ENCODE measurements at regions not wholly inside any gene's neighbourhood (a gene's known extent, or its start where the extent isn't known, plus 50 kb on each side); places are given as distances from the start of the nearest gene placed in this dataset.

- no peaks in the 10 kb centered on the region for H4K20me1 ChIP-seq (ENCODE audit: insufficient read depth, low read depth, low read length)
- no peaks in the 10 kb centered on the region for H3K27me3 ChIP-seq (ENCODE audit: low read length)
- no peak overlapping the region for H3K9ac ChIP-seq (ENCODE audit: low read length)
- H3K27ac ChIP-seq (ENCODE audit: low read length), result no peak overlapping the region
- no peaks in the 10 kb centered on the region for H3K9me2 ChIP-seq (replicated peaks; ENCODE audit: insufficient read depth, low read length)
- no peak overlapping the region for H3K4me3 ChIP-seq (ENCODE audit: low read length)
- no peaks in the 10 kb centered on the region for H3K9me3 ChIP-seq (ENCODE audit: low read length)
- no peaks in the 10 kb centered on the region for H3K79me2 ChIP-seq (ENCODE audit: low read length)
- no peak overlapping the region for H2AFZ ChIP-seq (ENCODE audit: low read length)
- H3K4me1 ChIP-seq (ENCODE audit: low read length), result no peaks in the 10 kb centered on the region
- no peak overlapping the region for H3K4me2 ChIP-seq (ENCODE audit: low read depth, low read length, poor library complexity, severe bottlenecking)
- DNase-seq, result no peak
- no peaks in the 10 kb centered on the region for H3K36me3 ChIP-seq (ENCODE audit: insufficient read depth, low read length)
Observed at GRCh38 chr2:234328444-234328990, 168.4 kb downstream of the ARL4C start.

GRCh38 chr2:234326694-234327093, 170.2 kb downstream of the ARL4C start:
- DNase-seq, result no peak
- H3K4me1 ChIP-seq (ENCODE audit: low read length), result no peaks in the 10 kb centered on the region
- H4K20me1 ChIP-seq (ENCODE audit: insufficient read depth, low read depth, low read length), result no peaks in the 10 kb centered on the region

GRCh38 chr2:234324116-234324515, 172.8 kb downstream of the ARL4C start:
- H3K79me2 ChIP-seq (ENCODE audit: low read length), result no peaks in the 10 kb centered on the region
- no peak overlapping the region for H3K4me3 ChIP-seq (ENCODE audit: low read length)
- no peak for DNase-seq
- H3K27ac ChIP-seq (ENCODE audit: low read length), result no peak overlapping the region
- no peaks in the 10 kb centered on the region for H3K36me3 ChIP-seq (ENCODE audit: insufficient read depth, low read length)
- H3K4me2 ChIP-seq (ENCODE audit: low read depth, low read length, poor library complexity, severe bottlenecking), result no peak overlapping the region
- no peaks in the 10 kb centered on the region for H3K9me3 ChIP-seq (ENCODE audit: low read length)
- no peaks in the 10 kb centered on the region for H4K20me1 ChIP-seq (ENCODE audit: insufficient read depth, low read depth, low read length)
- H3K27me3 ChIP-seq (ENCODE audit: low read length), result no peaks in the 10 kb centered on the region
- H3K4me1 ChIP-seq (ENCODE audit: low read length), result no peaks in the 10 kb centered on the region
- H3K9me2 ChIP-seq (replicated peaks; ENCODE audit: insufficient read depth, low read length), result no peaks in the 10 kb centered on the region
- H3K9ac ChIP-seq (ENCODE audit: low read length), result no peak overlapping the region
- H2AFZ ChIP-seq (ENCODE audit: low read length), result no peak overlapping the region

More at GRCh38 chr2:234326694-234327093, 170.2 kb downstream of the ARL4C start:
- no peaks in the 10 kb centered on the region for H3K9me3 ChIP-seq (ENCODE audit: low read length)
- no peak overlapping the region for H3K27ac ChIP-seq (ENCODE audit: low read length)
- H2AFZ ChIP-seq (ENCODE audit: low read length), result no peak overlapping the region
- H3K9ac ChIP-seq (ENCODE audit: low read length), result no peak overlapping the region
- no peaks in the 10 kb centered on the region for H3K79me2 ChIP-seq (ENCODE audit: low read length)
- no peaks in the 10 kb centered on the region for H3K9me2 ChIP-seq (replicated peaks; ENCODE audit: insufficient read depth, low read length)
- no peaks in the 10 kb centered on the region for H3K36me3 ChIP-seq (ENCODE audit: insufficient read depth, low read length)
- no peaks in the 10 kb centered on the region for H3K27me3 ChIP-seq (ENCODE audit: low read length)
- H3K4me3 ChIP-seq (ENCODE audit: low read length), result no peak overlapping the region
- no peak overlapping the region for H3K4me2 ChIP-seq (ENCODE audit: low read depth, low read length, poor library complexity, severe bottlenecking)

- Histone ChIP-seq H3K79me2 (ENCODE audit: low read length) (no peaks in the 10 kb centered on the region), H3K27ac (ENCODE audit: low read length) (no peak overlapping the region), H3K9me3 (ENCODE audit: low read length) (no peaks in the 10 kb centered on the region), H3K9me2 (replicated peaks; ENCODE audit: insufficient read depth, low read length) (no peaks in the 10 kb centered on the region), H3K4me1 (ENCODE audit: low read length) (no peaks in the 10 kb centered on the region), H2AFZ (ENCODE audit: low read length) (no peak overlapping the region), H3K4me2 (ENCODE audit: low read depth, low read length, poor library complexity, severe bottlenecking) (no peak overlapping the region), H4K20me1 (ENCODE audit: insufficient read depth, low read depth, low read length) (no peaks in the 10 kb centered on the region), H3K36me3 (ENCODE audit: insufficient read depth, low read length) (no peaks in the 10 kb centered on the region), H3K4me3 (ENCODE audit: low read length) (no peak overlapping the region), H3K27me3 (ENCODE audit: low read length) (no peaks in the 10 kb centered on the region), H3K9ac (ENCODE audit: low read length) (no peak overlapping the region)
- DNase-seq, result no peak
Observed at GRCh38 chr2:234322766-234323465, 174.0 kb downstream of the ARL4C start.

- Histone ChIP-seq H4K20me1 (ENCODE audit: insufficient read depth, low read depth, low read length) (no peaks in the 10 kb centered on the region), H3K4me3 (ENCODE audit: low read length) (no peak overlapping the region), H3K27me3 (ENCODE audit: low read length) (no peaks in the 10 kb centered on the region), H3K9ac (ENCODE audit: low read length) (no peak overlapping the region), H3K79me2 (ENCODE audit: low read length) (no peaks in the 10 kb centered on the region), H2AFZ (ENCODE audit: low read length) (no peak overlapping the region), H3K9me2 (replicated peaks; ENCODE audit: insufficient read depth, low read length) (no peaks in the 10 kb centered on the region), H3K9me3 (ENCODE audit: low read length) (no peaks in the 10 kb centered on the region), H3K36me3 (ENCODE audit: insufficient read depth, low read length) (no peaks in the 10 kb centered on the region), H3K4me1 (ENCODE audit: low read length) (no peaks in the 10 kb centered on the region), H3K27ac (ENCODE audit: low read length) (no peak overlapping the region), H3K4me2 (ENCODE audit: low read depth, low read length, poor library complexity, severe bottlenecking) (no peak overlapping the region)
- DNase-seq, result no peak
Observed at GRCh38 chr2:234320066-234320465, 176.8 kb downstream of the ARL4C start.

- DNase-seq, result no peak
- Histone ChIP-seq H3K9ac (ENCODE audit: low read length) (no peak overlapping the region), H4K20me1 (ENCODE audit: insufficient read depth, low read depth, low read length) (no peaks in the 10 kb centered on the region), H3K4me2 (ENCODE audit: low read depth, low read length, poor library complexity, severe bottlenecking) (no peak overlapping the region), H3K4me1 (ENCODE audit: low read length) (no peaks in the 10 kb centered on the region), H3K36me3 (ENCODE audit: insufficient read depth, low read length) (no peaks in the 10 kb centered on the region), H3K79me2 (ENCODE audit: low read length) (no peaks in the 10 kb centered on the region), H3K4me3 (ENCODE audit: low read length) (no peak overlapping the region), H3K27me3 (ENCODE audit: low read length) (no peaks in the 10 kb centered on the region), H3K27ac (ENCODE audit: low read length) (no peak overlapping the region), H3K9me2 (replicated peaks; ENCODE audit: insufficient read depth, low read length) (no peaks in the 10 kb centered on the region), H3K9me3 (ENCODE audit: low read length) (no peaks in the 10 kb centered on the region), H2AFZ (ENCODE audit: low read length) (no peak overlapping the region)
Observed at GRCh38 chr2:234318361-234318760, 178.5 kb downstream of the ARL4C start.

GRCh38 chr2:234313558-234313957, 183.3 kb downstream of the ARL4C start:
- DNase-seq, result no peak
- Histone ChIP-seq H3K4me3 (ENCODE audit: low read length) (no peak overlapping the region), H3K27ac (ENCODE audit: low read length) (no peak overlapping the region), H4K20me1 (ENCODE audit: insufficient read depth, low read depth, low read length) (no peaks in the 10 kb centered on the region), H3K4me2 (ENCODE audit: low read depth, low read length, poor library complexity, severe bottlenecking) (no peak overlapping the region), H3K9me3 (ENCODE audit: low read length) (no peaks in the 10 kb centered on the region), H3K36me3 (ENCODE audit: insufficient read depth, low read length) (no peaks in the 10 kb centered on the region), H3K9me2 (replicated peaks; ENCODE audit: insufficient read depth, low read length) (no peaks in the 10 kb centered on the region), H3K27me3 (ENCODE audit: low read length) (no peaks in the 10 kb centered on the region), H3K9ac (ENCODE audit: low read length) (no peak overlapping the region), H3K79me2 (ENCODE audit: low read length) (no peaks in the 10 kb centered on the region), H2AFZ (ENCODE audit: low read length) (no peak overlapping the region), H3K4me1 (ENCODE audit: low read length) (peaks cover 5% of the 10 kb centered on the region)

GRCh38 chr2:234310166-234310565, 186.7 kb downstream of the ARL4C start:
- DNase-seq, result no peak
- H3K4me1 ChIP-seq (ENCODE audit: low read length), result peaks cover 7% of the 10 kb centered on the region
- no peak overlapping the region for H3K9ac ChIP-seq (ENCODE audit: low read length)
- H3K4me3 ChIP-seq (ENCODE audit: low read length), result no peak overlapping the region
- no peak overlapping the region for H3K27ac ChIP-seq (ENCODE audit: low read length)
- H3K36me3 ChIP-seq (ENCODE audit: insufficient read depth, low read length), result no peaks in the 10 kb centered on the region
- no peaks in the 10 kb centered on the region for H3K9me2 ChIP-seq (replicated peaks; ENCODE audit: insufficient read depth, low read length)
- H3K27me3 ChIP-seq (ENCODE audit: low read length), result no peaks in the 10 kb centered on the region
- no peaks in the 10 kb centered on the region for H3K79me2 ChIP-seq (ENCODE audit: low read length)
- H3K4me2 ChIP-seq (ENCODE audit: low read depth, low read length, poor library complexity, severe bottlenecking), result no peak overlapping the region
- H3K9me3 ChIP-seq (ENCODE audit: low read length), result no peaks in the 10 kb centered on the region
- H2AFZ ChIP-seq (ENCODE audit: low read length), result no peak overlapping the region
- no peaks in the 10 kb centered on the region for H4K20me1 ChIP-seq (ENCODE audit: insufficient read depth, low read depth, low read length)
